ENCODE measurements at regions not wholly inside any gene's neighbourhood (a gene's known extent, or its start where the extent isn't known, plus 50 kb on each side); places are given as distances from the start of the nearest gene placed in this dataset.

DNA sequence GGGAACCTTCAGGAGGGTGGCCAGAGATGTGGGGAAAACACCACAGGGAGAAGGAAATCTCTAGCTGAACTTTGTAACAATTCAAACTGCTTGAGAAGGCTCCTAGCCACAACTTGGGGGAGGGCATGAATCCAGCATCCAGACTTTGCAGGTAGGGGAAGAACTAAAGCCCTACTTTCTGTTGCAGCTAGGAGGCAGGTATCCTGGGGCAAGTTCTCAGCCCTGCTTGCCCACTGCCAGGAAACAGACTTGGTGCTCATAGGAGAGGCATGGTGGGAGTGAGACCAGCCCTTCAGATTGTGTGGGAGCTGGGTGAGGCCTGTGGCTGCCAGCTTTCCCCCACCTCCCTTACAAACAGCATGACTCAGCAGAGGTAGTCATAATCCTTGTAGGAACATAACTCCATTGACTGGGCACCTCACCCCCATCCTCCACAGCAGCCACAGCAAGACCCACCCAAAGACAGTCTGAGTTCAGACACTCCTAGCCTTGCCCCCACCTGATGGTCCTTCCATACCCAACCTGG lies 209.5 kb upstream of the CPEB2 start:
- TF ChIP-seq, protein P1, sequence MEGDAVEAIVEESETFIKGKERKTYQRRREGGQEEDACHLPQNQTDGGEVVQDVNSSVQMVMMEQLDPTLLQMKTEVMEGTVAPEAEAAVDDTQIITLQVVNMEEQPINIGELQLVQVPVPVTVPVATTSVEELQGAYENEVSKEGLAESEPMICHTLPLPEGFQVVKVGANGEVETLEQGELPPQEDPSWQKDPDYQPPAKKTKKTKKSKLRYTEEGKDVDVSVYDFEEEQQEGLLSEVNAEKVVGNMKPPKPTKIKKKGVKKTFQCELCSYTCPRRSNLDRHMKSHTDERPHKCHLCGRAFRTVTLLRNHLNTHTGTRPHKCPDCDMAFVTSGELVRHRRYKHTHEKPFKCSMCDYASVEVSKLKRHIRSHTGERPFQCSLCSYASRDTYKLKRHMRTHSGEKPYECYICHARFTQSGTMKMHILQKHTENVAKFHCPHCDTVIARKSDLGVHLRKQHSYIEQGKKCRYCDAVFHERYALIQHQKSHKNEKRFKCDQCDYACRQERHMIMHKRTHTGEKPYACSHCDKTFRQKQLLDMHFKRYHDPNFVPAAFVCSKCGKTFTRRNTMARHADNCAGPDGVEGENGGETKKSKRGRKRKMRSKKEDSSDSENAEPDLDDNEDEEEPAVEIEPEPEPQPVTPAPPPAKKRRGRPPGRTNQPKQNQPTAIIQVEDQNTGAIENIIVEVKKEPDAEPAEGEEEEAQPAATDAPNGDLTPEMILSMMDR (IDR thresholded peaks at IDR 0.05): no peak
- ChIA-PET CTCF (no interaction called here), POLR2A (no interaction called here)
- intact Hi-C loops (cut with micrococcal nuclease): no loop called here
- DNase-seq: no peak
- H3K4me1 Mint-ChIP-seq: no peaks in the 10 kb centered on the region
- H3K9me3 Mint-ChIP-seq: peaks cover 25% of the 10 kb centered on the region
- peaks cover 15% of the 10 kb centered on the region for H3K27me3 Mint-ChIP-seq
- no peak for ATAC-seq (ENCODE audit: low read depth)
- no peak overlapping the region for H3K4me3 Mint-ChIP-seq
- H3K36me3 Mint-ChIP-seq (ENCODE audit: low read depth): no peaks in the 10 kb centered on the region
- no peak overlapping the region for H3K27ac Mint-ChIP-seq

DNA sequence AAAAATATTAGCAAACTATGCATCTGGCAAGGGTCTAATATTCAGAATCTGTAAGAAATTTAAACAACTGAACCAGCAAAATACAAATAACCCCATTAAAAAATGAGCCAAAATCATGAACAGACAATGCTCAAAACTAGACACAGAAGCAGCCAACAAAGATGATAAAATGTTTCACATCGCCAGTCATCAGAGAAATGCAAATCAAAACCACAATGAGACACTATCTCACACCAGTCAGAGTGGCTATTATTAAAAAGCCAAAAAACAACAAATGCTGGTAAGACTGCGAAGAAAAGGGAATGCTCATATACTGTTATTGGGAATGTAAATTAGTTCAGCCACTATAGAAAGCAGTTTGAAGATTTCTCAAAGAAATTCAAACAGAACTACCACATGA lies 201.3 kb upstream of the CPEB2 start:
- Mint-ChIP-seq H3K4me1 (peaks cover 5% of the 10 kb centered on the region), H3K9me3 (peaks cover 11% of the 10 kb centered on the region), H3K27ac (no peak overlapping the region), H3K36me3 (ENCODE audit: low read depth) (no peaks in the 10 kb centered on the region), H3K4me3 (no peak overlapping the region), H3K27me3 (peaks cover 3% of the 10 kb centered on the region)
- ATAC-seq (ENCODE audit: low read depth) (no peak), DNase-seq (no peak)
- ChIA-PET POLR2A (no interaction called here), CTCF (no interaction called here)
- TF ChIP-seq, protein P1 (IDR thresholded peaks at IDR 0.05): no peak
- intact Hi-C loops (cut with micrococcal nuclease): no loop called here

DNA sequence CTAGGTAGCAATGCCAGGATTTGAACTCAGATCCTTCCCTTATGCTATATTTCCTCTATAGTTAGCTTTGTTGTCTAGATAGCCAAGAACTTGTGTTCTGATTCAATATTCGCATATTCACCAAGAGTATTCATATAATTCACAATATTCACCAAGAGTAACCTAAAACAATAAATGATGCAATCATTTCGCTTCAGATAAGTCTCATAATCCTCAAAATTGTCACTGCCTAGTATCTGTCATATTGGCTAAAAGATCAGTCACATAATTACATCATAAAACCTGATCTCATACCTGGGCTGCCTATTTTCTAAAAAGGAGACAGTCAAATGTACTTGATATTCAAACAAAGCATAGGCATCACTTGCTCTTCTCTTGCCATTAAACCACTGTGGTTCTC lies 199.7 kb upstream of the CPEB2 start:
- Mint-ChIP-seq H3K4me1 (peaks cover 5% of the 10 kb centered on the region), H3K27ac (no peak overlapping the region), H3K27me3 (peaks cover 3% of the 10 kb centered on the region), H3K36me3 (ENCODE audit: low read depth) (no peaks in the 10 kb centered on the region), H3K4me3 (no peak overlapping the region), H3K9me3 (peaks cover 5% of the 10 kb centered on the region)
- DNase-seq (no peak), ATAC-seq (ENCODE audit: low read depth) (no peak)
- intact Hi-C loops (cut with micrococcal nuclease): no loop called here
- TF ChIP-seq, protein P1 (IDR thresholded peaks at IDR 0.05): no peak
- ChIA-PET POLR2A (no interaction called here), CTCF (no interaction called here)

DNA sequence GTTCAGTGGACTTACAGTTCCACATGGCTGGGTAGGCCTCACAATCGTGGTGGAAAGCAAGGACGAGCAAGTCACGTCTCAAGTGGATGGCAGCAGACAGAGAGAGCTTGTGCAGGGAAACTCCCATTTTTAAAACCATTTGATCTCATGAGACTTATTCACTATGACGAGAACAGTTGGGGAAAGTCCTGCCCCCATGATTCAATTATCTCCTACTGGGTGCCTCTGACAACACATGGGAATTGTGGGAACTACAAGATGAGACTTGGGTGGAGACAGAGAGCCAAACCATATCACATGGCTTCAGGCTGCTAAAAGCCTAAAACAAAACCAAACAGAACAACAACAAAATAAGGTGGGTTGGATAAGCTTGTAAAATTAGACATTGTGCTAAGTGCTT lies 194.4 kb upstream of the CPEB2 start:
- DNase-seq: no peak
- ChIA-PET CTCF (no interaction called here), POLR2A (no interaction called here)
- H3K27ac Mint-ChIP-seq: no peak overlapping the region
- no peaks in the 10 kb centered on the region for H3K36me3 Mint-ChIP-seq (ENCODE audit: low read depth)
- no peak overlapping the region for H3K4me3 Mint-ChIP-seq
- TF ChIP-seq, protein P1 (IDR thresholded peaks at IDR 0.05): no peak
- intact Hi-C loops (cut with micrococcal nuclease): no loop called here
- no peak for ATAC-seq (ENCODE audit: low read depth)
- H3K9me3 Mint-ChIP-seq: peaks cover 2% of the 10 kb centered on the region
- peaks cover 3% of the 10 kb centered on the region for H3K27me3 Mint-ChIP-seq
- H3K4me1 Mint-ChIP-seq: no peaks in the 10 kb centered on the region

DNA sequence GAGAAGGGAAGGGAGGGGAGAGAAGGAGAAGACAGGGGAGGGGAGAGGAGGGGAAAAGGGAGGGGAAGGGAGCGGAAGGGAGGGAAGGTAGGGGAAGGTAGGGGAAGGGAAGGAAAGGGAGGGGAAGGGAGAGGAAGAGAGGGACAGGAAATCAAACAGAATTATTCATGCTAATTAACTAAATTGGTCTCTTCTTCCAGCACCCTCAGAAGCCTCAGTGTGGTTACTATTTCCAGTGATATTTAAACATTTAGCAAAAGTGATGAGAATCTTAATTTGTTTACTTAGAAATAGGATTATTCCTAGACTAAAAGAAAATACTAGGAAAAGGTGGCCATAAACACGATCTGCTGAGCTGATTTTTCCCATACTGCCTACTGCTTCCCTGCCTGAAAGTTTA lies 193.1 kb upstream of the CPEB2 start:
- Mint-ChIP-seq H3K9me3 (peaks cover 2% of the 10 kb centered on the region), H3K36me3 (ENCODE audit: low read depth) (no peaks in the 10 kb centered on the region), H3K4me1 (no peaks in the 10 kb centered on the region), H3K4me3 (no peak overlapping the region), H3K27me3 (peaks cover 3% of the 10 kb centered on the region), H3K27ac (no peak overlapping the region)
- ChIA-PET POLR2A (no interaction called here), CTCF (no interaction called here)
- no peak for DNase-seq
- TF ChIP-seq, protein P1 (IDR thresholded peaks at IDR 0.05): no peak
- no peak for ATAC-seq (ENCODE audit: low read depth)
- intact Hi-C loops (cut with micrococcal nuclease): no loop called here

All from activated B cell treated with CpG ODN at 0.5 μM for 24 hours (primary cell).